HEK293T (cell line): ENCODE measurements at regions not wholly inside any gene's neighbourhood (a gene's known extent, or its start where the extent isn't known, plus 50 kb on each side); places are given as distances from the start of the nearest gene placed in this dataset.

Experiments used
- BHLHE40 ChIP-seq: fragments of 450-650 bp; IDR thresholded peaks from 2 replicates; pipeline ENCODE4 v1.6.1; 2016; ENCODE audit warnings: mild to moderate bottlenecking, moderate library complexity, borderline replicate concordance
- ELF4 ChIP-seq: fragments of 450-650 bp; IDR thresholded peaks from 2 replicates; pipeline ENCODE4 v1.6.1; 2017; ENCODE audit warnings: antibody characterized with exemption
- FOXA1 ChIP-seq: fragments of 450-650 bp; IDR thresholded peaks from 2 replicates; pipeline ENCODE4 v1.6.1; 2016; ENCODE audit warnings: mild to moderate bottlenecking
- HDGF ChIP-seq: fragments of 450-650 bp; IDR thresholded peaks from 2 replicates; pipeline ENCODE4 v1.6.1; 2017; ENCODE audit warnings: antibody characterized with exemption, borderline replicate concordance
- SP1 ChIP-seq: fragments of 450-650 bp; IDR thresholded peaks from 2 replicates; pipeline ENCODE4 v1.6.1; 2017
- SUZ12 ChIP-seq: fragments of 450-650 bp; IDR thresholded peaks from 2 replicates; pipeline ENCODE4 v1.6.1; 2016; ENCODE audit warnings: mild to moderate bottlenecking
- TARDBP ChIP-seq: fragments of 450-650 bp; IDR thresholded peaks from 2 replicates; pipeline ENCODE4 v1.6.1; 2016

GRCh38 chr18:22608847-22609246 is 191.1 kb upstream of the CTAGE1 start:
- TF ChIP-seq ELF4 (no peak), SP1 (no peak), BHLHE40 (no peak), FOXA1 (no peak), TARDBP (no peak), SUZ12 (no peak), HDGF (no peak)
